ENCODE measurements at regions not wholly inside any gene's neighbourhood (a gene's known extent, or its start where the extent isn't known, plus 50 kb on each side); places are given as distances from the start of the nearest gene placed in this dataset.

DNA sequence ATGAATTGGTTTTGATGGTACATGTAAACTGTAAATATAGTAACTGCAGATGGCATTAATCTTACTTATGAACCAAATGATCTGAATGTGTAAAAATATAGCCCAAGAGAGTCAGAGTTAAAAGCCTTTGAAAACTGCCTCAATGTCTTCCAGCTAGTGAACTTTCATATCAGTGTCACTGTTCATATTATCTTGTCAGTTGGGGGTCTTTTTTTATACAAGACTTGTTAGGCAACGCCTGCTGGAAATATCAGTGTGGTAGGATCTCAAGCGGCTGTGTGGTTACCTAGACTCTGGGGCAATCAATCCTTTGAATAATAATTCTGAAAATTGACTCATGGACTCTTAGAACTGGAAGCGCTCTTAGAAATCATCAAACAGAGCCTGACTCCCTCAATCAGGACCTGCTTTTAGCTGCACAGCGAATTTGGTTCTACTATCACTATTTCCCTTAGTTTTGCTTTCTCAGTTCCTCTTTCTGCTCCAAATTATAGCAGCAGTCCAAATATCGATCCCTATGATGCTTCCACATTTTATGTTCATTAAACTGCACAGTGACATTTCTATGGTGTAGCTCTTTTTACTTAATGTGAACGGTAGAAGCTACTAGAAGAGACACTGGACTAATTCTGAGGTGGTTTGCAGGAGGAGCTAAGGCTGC, 100.1 kb upstream of the COL1A2 start:
- no peaks in the 10 kb centered on the region for H3K9me3 Mint-ChIP-seq (ENCODE audit: unreplicated experiment)
- no peak for DNase-seq (ENCODE audit: extremely low spot score, unreplicated experiment)

DNA sequence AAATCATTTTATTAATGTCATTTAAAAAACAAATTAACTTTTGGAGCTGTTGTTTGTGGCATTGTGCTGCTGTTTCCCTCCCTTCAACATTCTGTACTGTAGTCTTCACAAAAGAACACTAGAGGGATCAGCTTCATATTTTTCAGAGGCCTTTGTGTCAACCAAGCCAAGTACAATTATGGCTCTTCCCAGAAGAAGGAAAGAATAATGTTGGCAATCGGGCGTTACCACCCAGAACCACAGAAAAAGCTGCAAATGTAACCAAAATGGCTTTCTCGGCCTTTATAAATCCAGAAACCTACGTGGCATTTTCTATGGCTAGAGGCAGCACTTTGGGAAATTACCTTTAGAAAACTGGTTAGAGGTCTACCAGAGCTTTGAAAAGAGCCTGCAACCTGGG, 98.8 kb upstream of the COL1A2 start:
- Mint-ChIP-seq H3K9me3 (ENCODE audit: unreplicated experiment) (no peaks in the 10 kb centered on the region), H3K36me3 (ENCODE audit: unreplicated experiment) (no peaks in the 10 kb centered on the region), H3K27ac (ENCODE audit: unreplicated experiment) (peak overlapping the region; percentile 95), H3K4me3 (ENCODE audit: unreplicated experiment) (peak overlapping the region; percentile 62), H3K4me1 (ENCODE audit: unreplicated experiment) (peaks cover 66% of the 10 kb centered on the region), H3K27me3 (ENCODE audit: unreplicated experiment) (no peaks in the 10 kb centered on the region)
- TF ChIP-seq, protein P1, sequence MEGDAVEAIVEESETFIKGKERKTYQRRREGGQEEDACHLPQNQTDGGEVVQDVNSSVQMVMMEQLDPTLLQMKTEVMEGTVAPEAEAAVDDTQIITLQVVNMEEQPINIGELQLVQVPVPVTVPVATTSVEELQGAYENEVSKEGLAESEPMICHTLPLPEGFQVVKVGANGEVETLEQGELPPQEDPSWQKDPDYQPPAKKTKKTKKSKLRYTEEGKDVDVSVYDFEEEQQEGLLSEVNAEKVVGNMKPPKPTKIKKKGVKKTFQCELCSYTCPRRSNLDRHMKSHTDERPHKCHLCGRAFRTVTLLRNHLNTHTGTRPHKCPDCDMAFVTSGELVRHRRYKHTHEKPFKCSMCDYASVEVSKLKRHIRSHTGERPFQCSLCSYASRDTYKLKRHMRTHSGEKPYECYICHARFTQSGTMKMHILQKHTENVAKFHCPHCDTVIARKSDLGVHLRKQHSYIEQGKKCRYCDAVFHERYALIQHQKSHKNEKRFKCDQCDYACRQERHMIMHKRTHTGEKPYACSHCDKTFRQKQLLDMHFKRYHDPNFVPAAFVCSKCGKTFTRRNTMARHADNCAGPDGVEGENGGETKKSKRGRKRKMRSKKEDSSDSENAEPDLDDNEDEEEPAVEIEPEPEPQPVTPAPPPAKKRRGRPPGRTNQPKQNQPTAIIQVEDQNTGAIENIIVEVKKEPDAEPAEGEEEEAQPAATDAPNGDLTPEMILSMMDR (IDR thresholded peaks at IDR 0.05), result peak; percentile 81
- no peak for DNase-seq (ENCODE audit: extremely low spot score, unreplicated experiment)

More for the DNA sequence above, 100.1 kb upstream of the COL1A2 start:
- Mint-ChIP-seq H3K27me3 (ENCODE audit: unreplicated experiment) (no peaks in the 10 kb centered on the region), H3K4me1 (ENCODE audit: unreplicated experiment) (peaks cover 62% of the 10 kb centered on the region), H3K4me3 (ENCODE audit: unreplicated experiment) (no peak overlapping the region), H3K36me3 (ENCODE audit: unreplicated experiment) (no peaks in the 10 kb centered on the region), H3K27ac (ENCODE audit: unreplicated experiment) (peak overlapping the region; percentile 32)
- TF ChIP-seq, protein P1 (IDR thresholded peaks at IDR 0.05), result no peak

DNA sequence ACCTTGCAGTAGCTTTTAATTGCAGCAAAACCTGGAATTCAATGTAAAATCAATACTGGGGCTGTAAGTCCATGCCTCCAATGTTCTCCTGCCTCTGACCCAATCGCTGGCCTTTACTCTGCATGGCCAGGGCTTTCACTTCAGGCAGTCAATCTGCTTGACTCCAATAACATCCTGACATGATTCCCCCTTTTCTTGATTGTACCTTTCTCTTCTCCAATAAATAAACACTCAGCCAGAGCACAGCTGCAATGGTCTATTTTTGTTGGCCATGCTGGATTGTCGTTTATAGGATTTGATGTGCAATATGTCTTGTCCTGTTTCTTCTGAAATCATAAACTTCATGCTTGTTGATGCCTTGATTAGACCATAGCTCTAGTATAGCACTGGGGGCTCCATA, 97.8 kb upstream of the COL1A2 start:
- TF ChIP-seq, protein P1 (IDR thresholded peaks at IDR 0.05), result no peak
- Mint-ChIP-seq H3K4me1 (ENCODE audit: unreplicated experiment) (peaks cover 72% of the 10 kb centered on the region), H3K4me3 (ENCODE audit: unreplicated experiment) (peak overlapping the region; percentile 19), H3K27me3 (ENCODE audit: unreplicated experiment) (no peaks in the 10 kb centered on the region), H3K9me3 (ENCODE audit: unreplicated experiment) (no peaks in the 10 kb centered on the region), H3K27ac (ENCODE audit: unreplicated experiment) (peak overlapping the region; percentile 95), H3K36me3 (ENCODE audit: unreplicated experiment) (no peaks in the 10 kb centered on the region)
- DNase-seq (ENCODE audit: extremely low spot score, unreplicated experiment), result no peak

DNA sequence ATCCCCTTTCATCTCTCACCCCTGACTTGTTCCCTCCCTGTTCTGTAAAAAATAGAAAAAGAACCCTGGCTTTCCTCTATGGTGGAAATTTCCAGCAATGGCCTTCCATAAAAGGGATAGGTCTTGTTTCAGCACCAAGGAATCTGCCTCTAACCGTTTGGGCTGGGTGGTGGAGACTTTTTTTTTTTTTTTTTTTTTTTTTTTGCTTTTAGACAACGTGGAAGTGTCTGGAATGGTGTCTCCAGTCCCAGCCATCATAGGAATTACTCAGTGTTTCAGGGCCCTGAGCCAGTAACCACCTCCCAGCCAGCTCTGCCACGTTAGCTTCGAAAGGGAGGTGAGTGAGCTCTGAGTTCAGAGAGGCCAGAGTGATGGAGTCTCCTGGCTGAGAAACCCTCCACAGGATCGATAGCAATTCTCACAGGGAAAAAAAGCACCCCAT, 97.3 kb upstream of the COL1A2 start:
- H3K9me3 Mint-ChIP-seq (ENCODE audit: unreplicated experiment), result no peaks in the 10 kb centered on the region
- no peaks in the 10 kb centered on the region for H3K36me3 Mint-ChIP-seq (ENCODE audit: unreplicated experiment)
- no peak for DNase-seq (ENCODE audit: extremely low spot score, unreplicated experiment)
- no peaks in the 10 kb centered on the region for H3K27me3 Mint-ChIP-seq (ENCODE audit: unreplicated experiment)
- peaks cover 77% of the 10 kb centered on the region for H3K4me1 Mint-ChIP-seq (ENCODE audit: unreplicated experiment)
- peak overlapping the region; percentile 19 for H3K4me3 Mint-ChIP-seq (ENCODE audit: unreplicated experiment)
- H3K27ac Mint-ChIP-seq (ENCODE audit: unreplicated experiment), result peak overlapping the region; percentile 95
- TF ChIP-seq, protein P1 (IDR thresholded peaks at IDR 0.05), result no peak

DNA sequence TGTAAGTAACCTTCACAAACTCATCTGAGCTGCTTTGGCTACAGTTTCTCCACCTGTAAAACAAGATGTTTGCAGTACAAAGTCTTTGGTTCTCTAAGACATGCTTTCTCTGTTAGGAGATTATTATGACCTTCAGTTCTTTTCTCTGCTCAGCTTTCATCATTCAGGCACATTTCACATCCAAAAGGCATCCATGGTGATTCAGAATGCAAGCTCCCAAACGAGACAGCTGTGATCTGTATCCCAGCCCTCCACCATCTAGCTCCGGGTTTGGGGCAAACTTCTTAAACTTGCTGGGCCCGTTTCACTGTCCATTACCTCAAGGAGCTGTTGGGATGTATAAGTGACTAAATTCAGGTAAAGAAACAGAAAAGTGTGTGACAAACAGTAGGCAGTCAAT, 95.8 kb upstream of the COL1A2 start:
- peak overlapping the region; percentile 95 for H3K27ac Mint-ChIP-seq (ENCODE audit: unreplicated experiment)
- no peak for DNase-seq (ENCODE audit: extremely low spot score, unreplicated experiment)
- H3K36me3 Mint-ChIP-seq (ENCODE audit: unreplicated experiment), result no peaks in the 10 kb centered on the region
- H3K4me1 Mint-ChIP-seq (ENCODE audit: unreplicated experiment), result peaks cover 92% of the 10 kb centered on the region
- H3K4me3 Mint-ChIP-seq (ENCODE audit: unreplicated experiment), result no peak overlapping the region
- TF ChIP-seq, protein P1 (IDR thresholded peaks at IDR 0.05), result no peak
- no peaks in the 10 kb centered on the region for H3K27me3 Mint-ChIP-seq (ENCODE audit: unreplicated experiment)
- no peaks in the 10 kb centered on the region for H3K9me3 Mint-ChIP-seq (ENCODE audit: unreplicated experiment)

All from osteocyte (in vitro differentiated cells).